SK-N-SH treated with all-trans-retinoic acid at 6 μM for 48 hours (cell line): ENCODE measurements at regions not wholly inside any gene's neighbourhood (a gene's known extent, or its start where the extent isn't known, plus 50 kb on each side); places are given as distances from the start of the nearest gene placed in this dataset.

ENCODE experiments used
- ATAC-seq: fragments of 200-7000 bp; cut with Tn5 transposase; 3 replicates; pipeline ENCODE4 v1.9.1; 2020; ENCODE audit warnings: mild to moderate bottlenecking, moderate library complexity
- ARNTL ChIP-seq: fragments of 450-650 bp; formaldehyde crosslinking; IDR thresholded peaks from 2 replicates; pipeline ENCODE4 v1.5.0; 2020; ENCODE audit warnings: low read depth, mild to moderate bottlenecking, moderate library complexity, borderline replicate concordance
- BACH2 ChIP-seq: fragments of 250-450 bp; sonication (Bioruptor Pico); IDR thresholded peaks from 2 replicates; pipeline ENCODE4 v1.9.0; 2021; ENCODE audit warnings: mild to moderate bottlenecking, borderline replicate concordance
- CREB5 ChIP-seq: fragments of 250-450 bp; sonication (Bioruptor Pico); IDR thresholded peaks from 2 replicates; pipeline ENCODE4 v1.5.1; 2020; ENCODE audit warnings: low read depth, mild to moderate bottlenecking, moderate library complexity
- CSDC2 ChIP-seq: fragments of 250-450 bp; sonication (Bioruptor Pico); IDR thresholded peaks from 2 replicates; pipeline ENCODE4 v1.5.0; 2020; ENCODE audit warnings: mild to moderate bottlenecking, moderate library complexity
- CSRNP3 ChIP-seq: fragments of 250-450 bp; sonication (Bioruptor Pico); IDR thresholded peaks from 2 replicates; pipeline ENCODE4 v1.5.1; 2021; ENCODE audit warnings: mild to moderate bottlenecking, moderate library complexity
- ESRRG ChIP-seq: fragments of 250-450 bp; sonication (Bioruptor Pico); IDR thresholded peaks from 2 replicates; pipeline ENCODE4 v1.6.1; 2021; ENCODE audit warnings: mild to moderate bottlenecking
- GLIS3 ChIP-seq: fragments of 250-450 bp; sonication (Bioruptor Pico); IDR thresholded peaks from 2 replicates; pipeline ENCODE4 v1.5.0; 2020; ENCODE audit warnings: mild to moderate bottlenecking, moderate library complexity
- ISL1 ChIP-seq: fragments of 250-450 bp; sonication (Bioruptor Pico); IDR thresholded peaks from 2 replicates; pipeline ENCODE4 v2.1.2; 2022; ENCODE audit warnings: mild to moderate bottlenecking, moderate library complexity
- OSR1 ChIP-seq: fragments of 250-450 bp; sonication (Bioruptor Pico); IDR thresholded peaks from 2 replicates; pipeline ENCODE4 v1.8.0; 2022; ENCODE audit warnings: moderate library complexity, mild to moderate bottlenecking, inconsistent platforms
- PATZ1 ChIP-seq: fragments of 250-450 bp; sonication (Bioruptor Pico); IDR thresholded peaks from 2 replicates; pipeline ENCODE4 v1.8.0; 2020; ENCODE audit warnings: mild to moderate bottlenecking, moderate library complexity, borderline replicate concordance
- POU6F1 ChIP-seq: fragments of 250-450 bp; sonication (Bioruptor Pico); IDR thresholded peaks from 2 replicates; pipeline ENCODE4 v1.8.0; 2021; ENCODE audit warnings: low read depth, mild to moderate bottlenecking, moderate library complexity, borderline replicate concordance
- PPARA ChIP-seq: fragments of 250-450 bp; sonication (Bioruptor Pico); IDR thresholded peaks from 2 replicates; pipeline ENCODE4 v1.5.0; 2020; ENCODE audit warnings: mild to moderate bottlenecking, borderline replicate concordance
- RARB ChIP-seq: fragments of 250-450 bp; sonication (Bioruptor Pico); IDR thresholded peaks from 2 replicates; pipeline ENCODE4 v1.8.0; 2021; ENCODE audit warnings: mild to moderate bottlenecking, moderate library complexity
- SNAI2 ChIP-seq: fragments of 250-450 bp; sonication (Bioruptor Pico); IDR thresholded peaks from 2 replicates; pipeline ENCODE4 v1.5.0; 2020; ENCODE audit warnings: mild to moderate bottlenecking, moderate library complexity
- TCF4 ChIP-seq: fragments of 250-450 bp; sonication (Bioruptor Pico); IDR thresholded peaks from 2 replicates; pipeline ENCODE4 v1.8.0; 2021; ENCODE audit warnings: mild to moderate bottlenecking, moderate library complexity, borderline replicate concordance
- TOX ChIP-seq: fragments of 250-450 bp; sonication (Bioruptor Pico); IDR thresholded peaks from 2 replicates; pipeline ENCODE4 v1.8.0; 2021; ENCODE audit warnings: mild to moderate bottlenecking, moderate library complexity, borderline replicate concordance
- TSHZ2 ChIP-seq: fragments of 250-450 bp; sonication (Bioruptor Pico); IDR thresholded peaks from 2 replicates; pipeline ENCODE4 v1.5.0; 2020; ENCODE audit warnings: mild to moderate bottlenecking, moderate library complexity
- ZC3H10 ChIP-seq: fragments of 250-450 bp; sonication (Bioruptor Pico); IDR thresholded peaks from 2 replicates; pipeline ENCODE4 v1.5.1; 2021; ENCODE audit warnings: mild to moderate bottlenecking, moderate library complexity
- ZFP3 ChIP-seq: fragments of 250-450 bp; sonication (Bioruptor Pico); IDR thresholded peaks from 2 replicates; pipeline ENCODE4 v1.5.0; 2020; ENCODE audit warnings: mild to moderate bottlenecking, moderate library complexity
- ZFP30 ChIP-seq: fragments of 450-650 bp; formaldehyde crosslinking; IDR thresholded peaks from 2 replicates; pipeline ENCODE4 v1.5.0; 2022; ENCODE audit warnings: mild to moderate bottlenecking, moderate library complexity
- ZNF565 ChIP-seq: fragments of 450-650 bp; formaldehyde crosslinking; conservative IDR thresholded peaks from 2 replicates; pipeline ENCODE4 v1.5.0; 2020; ENCODE audit warnings: low read depth, mild to moderate bottlenecking, moderate library complexity
- ZNF70 ChIP-seq: fragments of 450-650 bp; formaldehyde crosslinking; IDR thresholded peaks from 2 replicates; pipeline ENCODE4 v1.5.0; 2020; ENCODE audit warnings: mild to moderate bottlenecking, moderate library complexity
- ZNF8 ChIP-seq: fragments of 450-650 bp; formaldehyde crosslinking; IDR thresholded peaks from 2 replicates; pipeline ENCODE4 v1.5.0; 2020; ENCODE audit warnings: mild to moderate bottlenecking, moderate library complexity

- ATAC-seq = no peak
- no peak for TF ChIP-seq SNAI2 (CRISPR knock-in tag)
- TF ChIP-seq ZNF565 = no peak
- TF ChIP-seq TSHZ2 = no peak
- no peak for TF ChIP-seq BACH2 (CRISPR knock-in tag)
- no peak for TF ChIP-seq CSDC2 (CRISPR knock-in tag)
- no peak for TF ChIP-seq OSR1 (CRISPR knock-in tag)
- TF ChIP-seq TCF4 (CRISPR knock-in tag) = no peak
- TF ChIP-seq POU6F1 (CRISPR knock-in tag) = no peak
- no peak for TF ChIP-seq ZNF70 (CRISPR knock-in tag)
- no peak for TF ChIP-seq PPARA (CRISPR knock-in tag)
- TF ChIP-seq ZFP3 (CRISPR knock-in tag) = no peak
- TF ChIP-seq TOX (CRISPR knock-in tag) = no peak
- no peak for TF ChIP-seq ZNF8 (CRISPR knock-in tag)
- no peak for TF ChIP-seq GLIS3
- no peak for TF ChIP-seq ARNTL (CRISPR knock-in tag)
- TF ChIP-seq CSRNP3 = no peak
- no peak for TF ChIP-seq RARB (CRISPR knock-in tag)
- no peak for TF ChIP-seq CREB5 (CRISPR knock-in tag)
Measured at GRCh38 chr5:118603278-118603677, 385.1 kb downstream of the DTWD2 start.

- no peak for ATAC-seq
- TF ChIP-seq TSHZ2 (no peak), ISL1 (CRISPR knock-in tag) (no peak), POU6F1 (CRISPR knock-in tag) (no peak), RARB (CRISPR knock-in tag) (no peak), CREB5 (CRISPR knock-in tag) (no peak), ARNTL (CRISPR knock-in tag) (no peak), CSDC2 (CRISPR knock-in tag) (no peak), ESRRG (CRISPR knock-in tag) (no peak), OSR1 (CRISPR knock-in tag) (no peak), BACH2 (CRISPR knock-in tag) (no peak), TOX (CRISPR knock-in tag) (no peak), PATZ1 (no peak), ZC3H10 (CRISPR knock-in tag) (no peak), ZFP3 (CRISPR knock-in tag) (no peak), ZFP30 (CRISPR knock-in tag) (no peak), CSRNP3 (no peak)
Measured at GRCh38 chr5:118598311-118598710, 390.0 kb downstream of the DTWD2 start.
